CD4-positive, alpha-beta T cell treated with Interleukin-1 beta for 1 hour (primary cell): ENCODE measurements at regions not wholly inside any gene's neighbourhood (a gene's known extent, or its start where the extent isn't known, plus 50 kb on each side); places are given as distances from the start of the nearest gene placed in this dataset.
"Not testable (repeated sequence)": the region's sequence is repeated elsewhere in the genome, so short reads cannot be mapped to it uniquely, and the experiment has no call there.

Experiments used
- DNase-seq, 2 donors: peaks; one replicate each; pipeline ENCODE4 v3.0.0-alpha.2; 2020 to 2022

GRCh38 chrX:879756-880698 lies 249.4 kb downstream of the SHOX start:
- DNase-seq: not testable (repeated sequence)

GRCh38 chrX:874061-874460 lies 243.5 kb downstream of the SHOX start:
- no peak for DNase-seq

- no peak for DNase-seq
These were observed 242.4 kb downstream of the SHOX start for GRCh38 chrX:873016-873415.

- DNase-seq: no peak
These were observed 241.5 kb downstream of the SHOX start for GRCh38 chrX:872090-872489.

GRCh38 chrX:871626-872025 lies 241.0 kb downstream of the SHOX start:
- no peak for DNase-seq

GRCh38 chrX:867966-868647 lies 237.5 kb downstream of the SHOX start:
- DNase-seq: no peak

GRCh38 chrX:867502-867901 lies 236.9 kb downstream of the SHOX start:
- no peak for DNase-seq

- no peak for DNase-seq
These were observed 235.9 kb downstream of the SHOX start for GRCh38 chrX:866441-866990.

GRCh38 chrX:865422-865821 lies 234.8 kb downstream of the SHOX start:
- DNase-seq: no peak

- DNase-seq: no peak
These were observed 231.3 kb downstream of the SHOX start for GRCh38 chrX:861921-862320.

GRCh38 chrX:861340-861890 lies 230.8 kb downstream of the SHOX start:
- DNase-seq: no peak

GRCh38 chrX:859329-859728 lies 228.7 kb downstream of the SHOX start:
- DNase-seq: no peak

GRCh38 chrX:858542-859078 lies 228.0 kb downstream of the SHOX start:
- DNase-seq: no peak

GRCh38 chrX:857376-857775 lies 226.8 kb downstream of the SHOX start:
- DNase-seq: no peak

GRCh38 chrX:856566-857290 lies 226.1 kb downstream of the SHOX start:
- DNase-seq: no peak

- no peak for DNase-seq
These were observed 222.7 kb downstream of the SHOX start for GRCh38 chrX:853304-853703.

GRCh38 chrX:850471-850916 lies 219.9 kb downstream of the SHOX start:
- no peak for DNase-seq

GRCh38 chrX:848386-848785 lies 217.8 kb downstream of the SHOX start:
- DNase-seq: no peak

GRCh38 chrX:843306-843705 lies 212.7 kb downstream of the SHOX start:
- no peak for DNase-seq

GRCh38 chrX:840556-840955 lies 210.0 kb downstream of the SHOX start:
- DNase-seq: no peak

GRCh38 chrX:838666-839065 lies 208.1 kb downstream of the SHOX start:
- not testable (repeated sequence) for DNase-seq

- not testable (repeated sequence) for DNase-seq
These were observed 205.3 kb downstream of the SHOX start for GRCh38 chrX:835857-836256.
